ENCODE measurements at regions not wholly inside any gene's neighbourhood (a gene's known extent, or its start where the extent isn't known, plus 50 kb on each side); places are given as distances from the start of the nearest gene placed in this dataset.
"Not testable (repeated sequence)": the region's sequence is repeated elsewhere in the genome, so short reads cannot be mapped to it uniquely, and the experiment has no call there.

GRCh38 chr4:189736656-189737055 is 204.0 kb upstream of the FRG1 start:
- not testable (repeated sequence) for TF ChIP-seq POLR2A (IDR thresholded peaks at IDR 0.05; ENCODE audit: low read depth, low read length); TAF1 (IDR thresholded peaks at IDR 0.05; ENCODE audit: borderline replicate concordance, low read depth, low read length); POLR2AphosphoS5 (IDR thresholded peaks at IDR 0.05; ENCODE audit: low read depth, low read length)

Data from GM12892 (cell line).